ENCODE measurements at regions not wholly inside any gene's neighbourhood (a gene's known extent, or its start where the extent isn't known, plus 50 kb on each side); places are given as distances from the start of the nearest gene placed in this dataset.

DNA sequence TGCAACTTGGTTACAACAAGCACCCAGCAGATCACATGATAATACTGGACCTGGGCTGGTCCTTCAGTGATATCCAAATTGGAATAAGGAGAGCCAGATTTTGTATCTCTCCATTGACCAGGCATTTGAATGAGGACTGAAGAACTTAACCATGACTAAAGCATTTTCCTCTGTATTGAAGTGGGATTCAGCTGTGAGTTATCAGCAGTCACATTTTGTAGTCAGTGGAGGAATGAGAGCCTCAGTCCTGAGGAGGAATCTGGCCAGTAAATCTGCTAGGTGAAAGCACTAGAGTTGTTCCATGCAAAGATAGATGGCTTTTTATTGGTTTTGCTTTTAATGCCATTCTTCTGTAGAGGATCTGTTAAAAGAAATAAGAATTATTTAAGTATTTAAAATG lies 1506.0 kb downstream of the PCDH7 start:
- no peak for DNase-seq (ENCODE audit: low read depth in 2 of 2)

DNA sequence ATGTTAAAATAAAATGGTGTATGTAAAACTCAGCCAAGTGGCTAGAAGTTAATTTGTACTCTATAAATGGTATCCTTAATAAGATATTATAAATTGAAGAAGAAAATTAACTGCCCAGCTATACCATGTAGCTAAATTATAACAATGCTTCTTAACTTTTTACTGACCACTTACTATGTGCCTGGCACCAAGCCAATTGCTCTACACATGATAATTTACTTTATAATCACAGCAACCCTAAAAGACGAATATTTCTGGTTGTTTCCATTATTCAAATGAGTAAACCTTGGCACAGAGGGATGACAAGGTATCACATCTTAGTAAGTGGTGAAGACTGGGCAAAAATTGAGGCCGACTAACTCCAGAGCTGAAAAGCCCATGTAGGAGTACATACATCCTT lies 1506.6 kb downstream of the PCDH7 start:
- no peak for DNase-seq (ENCODE audit: low read depth in 2 of 2)

DNA sequence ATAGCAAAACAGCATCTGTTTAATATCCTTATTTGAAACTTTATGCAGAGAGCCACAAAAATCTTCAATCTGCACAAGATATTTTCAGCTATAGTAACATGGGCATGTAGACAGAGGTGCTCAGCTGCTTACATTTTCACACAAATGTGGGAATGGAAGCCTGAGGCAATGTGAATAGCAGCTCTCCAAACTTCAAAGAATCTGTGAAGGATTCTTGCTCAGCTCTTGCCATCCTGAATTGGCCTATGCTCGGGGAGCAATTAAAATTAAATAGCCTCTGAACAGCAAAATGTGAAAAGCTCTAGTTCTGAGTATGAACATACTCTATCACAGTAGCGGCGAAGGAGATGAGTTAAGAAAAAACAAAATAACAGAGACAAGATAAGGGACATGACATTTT lies 1523.8 kb downstream of the PCDH7 start:
- DNase-seq (ENCODE audit: low read depth in 2 of 2) = no peak

DNA sequence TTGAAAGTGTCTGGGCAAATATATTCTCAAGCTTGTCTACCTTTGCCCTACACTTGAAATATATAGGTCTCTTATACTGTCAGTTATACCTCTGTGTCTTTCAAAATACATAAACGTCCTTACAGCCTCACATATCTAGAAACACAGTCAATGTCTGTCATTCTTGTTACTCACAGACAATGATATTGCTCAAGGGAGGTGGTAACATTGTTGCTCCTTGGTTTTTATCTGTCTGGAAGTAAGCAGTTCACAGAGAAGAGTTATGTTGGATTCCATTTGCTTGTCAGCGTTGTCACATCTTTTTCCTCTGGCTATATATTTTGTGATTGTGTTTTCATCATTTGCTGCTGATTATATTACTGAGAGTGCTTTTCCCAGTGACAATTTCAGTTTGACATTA lies 1528.9 kb downstream of the PCDH7 start:
- DNase-seq (ENCODE audit: low read depth in 2 of 2) = no peak

DNA sequence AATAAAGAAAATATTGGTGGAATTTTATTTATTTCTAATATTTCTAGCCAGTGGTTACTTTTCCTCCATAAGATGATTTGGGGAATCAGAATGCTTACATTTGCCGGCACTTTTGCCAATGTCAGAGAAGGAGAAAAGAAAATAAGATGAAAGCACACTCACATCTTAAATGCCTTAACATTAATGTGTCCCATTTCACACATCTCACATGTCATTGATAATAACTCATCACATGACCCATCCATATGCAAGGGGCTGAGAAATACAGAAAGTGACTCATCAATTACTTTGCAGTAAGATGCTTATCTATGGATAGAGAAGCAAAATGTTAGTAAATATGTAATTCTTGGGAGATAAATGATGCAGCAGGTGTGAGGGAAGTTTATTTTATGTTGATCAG lies 1531.0 kb downstream of the PCDH7 start:
- DNase-seq (ENCODE audit: low read depth in 2 of 2) = no peak

DNA sequence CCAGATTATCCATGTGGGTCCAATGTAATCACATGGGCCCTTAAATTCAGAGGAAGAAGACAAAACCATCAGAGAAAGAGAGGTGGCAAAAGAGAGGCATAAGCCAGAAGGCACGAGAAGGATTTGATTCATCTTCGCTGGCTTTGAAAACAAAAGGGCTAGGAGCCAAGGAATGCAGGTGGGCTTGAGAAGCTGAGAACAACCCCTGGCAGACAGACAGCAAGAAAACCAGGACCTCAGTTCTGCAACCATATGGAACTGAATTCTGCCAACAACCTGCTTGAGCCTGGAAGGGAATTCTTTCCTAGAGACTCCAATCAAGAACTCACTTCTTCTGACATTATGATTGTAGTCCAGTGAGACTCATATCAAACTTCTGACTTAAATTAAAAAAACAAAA lies 1531.8 kb downstream of the PCDH7 start:
- no peak for DNase-seq (ENCODE audit: low read depth in 2 of 2)

DNA sequence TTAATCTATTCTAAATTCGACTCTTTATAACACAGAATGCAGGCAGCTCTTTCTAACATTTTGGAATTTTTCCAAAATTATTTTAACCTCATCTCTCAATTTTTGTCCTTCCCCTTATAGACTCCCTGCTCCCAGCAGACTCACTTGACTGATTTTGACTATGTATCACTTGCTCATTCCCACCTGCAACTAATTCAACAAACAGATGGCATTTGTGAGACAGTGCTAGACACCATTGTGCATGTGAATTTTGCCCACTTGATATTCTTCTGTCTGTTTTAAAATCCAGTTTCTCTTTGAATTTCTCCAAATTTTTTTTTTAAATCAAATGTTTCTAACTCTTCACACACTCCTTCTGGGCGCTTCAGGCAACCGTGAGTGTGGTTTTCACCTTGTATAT lies 1534.0 kb downstream of the PCDH7 start:
- DNase-seq (ENCODE audit: low read depth in 2 of 2) = no peak

DNA sequence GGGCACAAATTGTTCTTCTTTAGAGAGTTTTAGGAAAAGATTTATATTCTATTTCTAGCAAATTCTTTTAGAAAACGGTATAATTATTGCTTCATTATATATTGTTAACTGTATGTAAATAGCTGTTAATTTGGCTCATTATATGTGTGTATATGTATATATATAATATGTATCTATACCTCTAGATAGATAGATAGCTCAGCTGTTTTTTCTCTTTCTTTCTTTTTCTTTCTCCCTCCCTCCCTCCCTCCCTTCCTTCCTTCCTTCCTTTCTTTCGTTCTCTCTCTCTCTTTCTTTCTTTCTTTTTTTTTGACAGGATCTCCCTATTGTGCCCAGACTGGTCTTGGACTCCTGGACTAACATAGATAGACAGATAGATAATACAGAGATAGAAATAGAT lies 1538.8 kb downstream of the PCDH7 start:
- DNase-seq (ENCODE audit: low read depth in 2 of 2) = no peak

DNA sequence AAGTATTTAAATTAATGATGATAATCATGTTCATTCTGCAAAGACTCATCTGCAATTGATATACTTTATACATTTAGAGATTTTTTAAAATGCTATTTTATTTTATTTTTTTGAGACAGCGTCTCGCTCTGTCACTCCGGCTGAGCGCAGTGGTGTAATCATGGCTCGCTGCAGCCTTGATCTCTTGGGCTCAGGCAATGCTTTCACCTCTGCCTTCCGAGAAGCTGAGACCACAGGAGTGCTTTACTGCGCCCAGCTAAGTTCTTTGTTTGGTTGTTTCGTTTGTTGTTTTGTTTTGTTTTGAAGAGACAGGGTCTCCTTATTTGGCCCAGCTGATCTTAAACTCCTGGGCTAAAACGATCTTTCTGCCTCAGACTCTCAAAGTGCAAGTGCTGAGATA lies 1541.0 kb downstream of the PCDH7 start:
- no peak for DNase-seq (ENCODE audit: low read depth in 2 of 2)

DNA sequence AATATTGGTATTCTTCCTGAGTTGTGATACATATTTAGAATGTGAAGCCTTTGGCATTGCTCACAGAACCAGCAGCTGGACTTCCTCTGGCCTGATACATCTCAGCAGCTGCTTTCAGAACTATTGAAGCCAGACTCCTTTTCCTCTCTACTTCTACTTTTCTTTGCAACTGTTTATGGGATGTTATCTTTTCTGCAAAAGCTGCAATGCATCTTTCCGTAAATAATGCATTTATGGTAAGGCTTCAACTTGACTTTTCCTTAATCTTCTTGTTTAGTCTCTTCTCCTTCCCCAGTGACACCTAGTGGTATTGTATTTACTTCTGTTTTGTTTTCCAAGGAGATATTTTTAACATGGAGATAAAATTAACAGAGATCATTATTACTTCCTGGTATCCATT lies 1548.7 kb downstream of the PCDH7 start:
- DNase-seq (ENCODE audit: low read depth in 2 of 2) = no peak

DNA sequence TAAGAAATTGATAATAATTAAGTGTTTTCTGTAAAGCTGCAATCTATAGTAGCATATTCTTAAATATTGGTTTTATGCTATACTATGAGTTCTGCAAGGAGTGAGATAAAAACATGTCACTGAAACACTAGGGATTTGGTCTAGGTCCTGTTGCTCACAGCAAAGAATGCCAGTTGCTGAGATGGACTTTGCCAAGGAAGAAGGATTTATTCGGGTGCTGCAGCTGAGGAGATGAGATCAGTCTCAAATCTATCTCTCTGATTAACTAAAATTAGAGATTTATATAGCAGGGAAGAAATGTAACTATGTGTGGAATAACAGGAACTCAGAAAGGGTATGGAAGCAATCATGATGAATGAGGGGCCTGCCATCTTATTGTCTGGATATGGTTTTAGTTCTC lies 1569.9 kb downstream of the PCDH7 start:
- DNase-seq (ENCODE audit: low read depth in 2 of 2) = no peak

DNA sequence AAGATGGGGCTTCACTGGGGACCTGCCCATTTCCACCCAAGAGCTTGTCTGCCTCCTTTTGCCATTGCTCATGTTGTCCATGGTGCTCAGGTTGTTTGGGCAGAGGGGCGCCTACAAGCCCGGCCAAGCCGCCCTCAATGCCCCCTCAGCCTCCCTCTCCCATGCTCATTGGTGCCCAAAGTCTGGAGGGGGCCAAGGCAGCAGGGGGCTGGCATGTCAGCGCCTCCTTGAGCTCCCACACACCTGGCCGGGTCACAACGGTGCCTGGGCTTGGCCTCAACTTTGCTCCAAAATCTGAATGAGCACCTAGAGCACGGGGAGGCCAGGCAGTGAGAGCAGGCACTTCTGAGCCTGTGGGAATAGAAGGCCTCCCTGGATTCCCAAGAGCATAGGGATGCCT lies 1598.8 kb downstream of the PCDH7 start:
- DNase-seq (ENCODE audit: low read depth in 2 of 2) = no peak

DNA sequence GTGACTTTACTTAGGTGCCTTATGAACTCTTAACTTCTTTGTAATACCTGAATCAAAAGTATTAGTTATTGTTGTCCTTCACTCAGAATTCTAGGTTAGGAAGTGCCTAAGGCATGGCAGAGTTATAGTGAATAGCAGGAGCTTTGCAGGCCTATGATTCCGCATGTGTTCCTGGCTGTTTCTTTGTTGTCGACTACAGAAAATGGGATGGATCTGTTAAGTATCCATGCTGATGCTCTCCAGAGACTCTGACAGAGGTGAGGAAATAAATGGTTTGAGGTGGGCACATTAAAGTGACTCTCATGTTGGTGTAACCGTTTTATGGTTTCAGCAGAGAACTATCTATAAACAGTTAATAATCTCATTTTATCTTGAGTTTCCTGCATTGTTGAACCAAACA lies 1601.3 kb downstream of the PCDH7 start:
- no peak for DNase-seq (ENCODE audit: low read depth in 2 of 2)

DNA sequence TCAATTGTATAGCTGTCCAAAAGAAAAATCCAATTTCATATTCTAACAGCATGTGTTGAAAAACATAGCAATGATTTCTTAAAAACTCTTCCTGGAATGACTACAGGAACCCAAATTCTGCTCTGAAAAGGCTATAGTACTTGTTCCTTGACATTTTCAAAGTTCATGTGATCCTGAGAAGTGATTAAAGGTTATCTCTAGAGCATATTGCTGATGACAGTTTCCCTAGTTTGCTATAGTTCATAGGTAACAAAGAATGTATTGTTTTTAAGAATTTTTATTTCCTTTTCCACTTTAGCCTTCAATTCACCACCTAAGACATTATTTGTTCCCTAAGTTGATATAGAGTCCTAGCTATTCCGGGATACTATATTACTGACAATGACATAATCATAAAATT lies 1614.6 kb downstream of the PCDH7 start:
- no peak for DNase-seq (ENCODE audit: low read depth in 2 of 2)

DNA sequence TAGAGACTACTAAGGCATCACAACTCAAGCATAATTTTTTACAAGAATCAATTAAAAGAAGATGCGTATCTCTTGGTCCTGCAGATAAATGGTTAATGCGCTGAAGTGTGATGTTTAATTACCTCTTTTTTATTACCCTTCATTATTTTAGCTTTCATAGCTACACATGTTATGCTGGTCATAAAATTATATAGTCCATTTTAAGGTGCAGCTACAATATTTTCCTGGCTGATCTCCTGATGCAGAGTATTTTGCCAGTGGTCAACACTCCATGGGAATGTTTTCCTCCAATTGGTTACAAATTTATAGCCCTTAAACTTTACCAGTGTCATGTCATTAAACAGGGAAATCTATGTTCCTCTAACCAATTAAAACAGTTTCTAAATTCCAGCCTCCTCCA lies 1617.2 kb downstream of the PCDH7 start:
- DNase-seq (ENCODE audit: low read depth in 2 of 2) = no peak

DNA sequence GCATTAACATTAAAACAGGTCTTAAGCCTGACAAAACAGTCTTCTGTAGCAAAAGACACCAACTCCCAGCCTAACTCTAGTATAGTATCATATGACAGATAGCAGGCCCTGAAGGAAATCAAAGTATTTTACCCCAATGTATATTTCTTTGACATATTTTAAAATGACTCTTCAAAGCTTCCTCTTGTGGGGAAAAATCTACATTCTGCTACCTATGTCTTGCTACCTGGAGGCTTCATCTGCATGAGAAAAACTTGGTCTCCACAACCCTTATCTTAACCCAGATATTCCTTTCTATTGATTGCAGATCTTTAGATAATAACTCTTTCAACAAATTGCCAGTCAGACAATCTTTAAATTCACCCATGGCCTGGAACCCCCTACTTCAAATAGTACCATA lies 1620.4 kb downstream of the PCDH7 start:
- no peak for DNase-seq (ENCODE audit: low read depth in 2 of 2)

DNA sequence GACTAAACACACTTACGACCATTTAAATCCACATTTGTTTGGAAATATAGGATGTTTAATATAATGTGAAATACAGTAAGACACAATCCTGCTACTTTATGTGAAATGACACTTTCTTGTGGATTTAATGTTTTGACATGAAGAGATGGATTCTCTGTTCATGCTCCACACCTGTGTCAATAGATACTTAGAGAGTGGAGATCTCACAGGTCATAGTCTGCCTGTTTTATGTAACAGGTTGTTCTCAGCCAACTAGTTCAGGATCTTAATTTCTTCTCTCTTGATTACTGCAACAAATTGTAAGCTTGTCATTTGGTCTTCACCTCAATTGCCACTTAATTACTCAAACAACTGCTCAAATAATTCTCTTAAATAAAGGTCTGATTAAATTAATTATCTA lies 1621.2 kb downstream of the PCDH7 start:
- DNase-seq (ENCODE audit: low read depth in 2 of 2) = no peak

DNA sequence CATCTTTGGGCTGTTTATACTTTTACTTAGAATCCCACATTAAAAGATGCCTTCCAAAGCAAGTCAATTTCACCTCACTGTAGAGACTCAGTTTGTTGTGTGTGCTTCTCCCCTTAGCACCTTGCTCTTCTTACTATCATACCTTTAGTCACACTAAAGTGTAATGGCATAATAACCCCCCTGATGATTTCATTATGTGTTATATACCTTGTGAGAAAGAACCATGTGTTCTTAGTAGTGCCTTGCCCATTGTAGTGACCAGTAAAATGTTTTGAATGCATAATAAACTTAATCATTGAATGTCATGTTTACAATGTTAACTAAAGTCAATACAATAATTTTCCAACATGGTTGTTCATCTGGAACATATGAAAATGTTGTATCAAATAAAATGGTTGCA lies 1621.9 kb downstream of the PCDH7 start:
- DNase-seq (ENCODE audit: low read depth in 2 of 2) = no peak

DNA sequence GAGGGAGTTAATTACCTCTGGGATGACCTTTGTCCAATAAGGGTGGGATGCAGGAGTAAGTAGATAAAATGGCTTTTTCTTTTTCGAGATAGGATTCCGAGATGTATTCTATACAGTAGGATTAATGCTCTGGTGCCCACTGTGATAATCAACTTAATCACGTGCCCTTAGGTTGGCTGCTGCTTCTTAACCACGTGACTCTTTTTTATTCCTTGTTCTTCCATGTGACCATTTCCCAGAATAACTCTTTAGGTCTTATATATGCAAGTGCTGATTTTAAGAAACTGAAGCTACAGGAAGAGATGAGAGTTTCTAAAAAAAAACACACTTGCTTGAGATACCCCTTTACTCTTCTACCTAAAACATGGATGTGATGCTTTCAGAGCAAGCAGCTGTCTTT lies 1628.9 kb downstream of the PCDH7 start:
- no peak for DNase-seq (ENCODE audit: low read depth in 2 of 2)

DNA sequence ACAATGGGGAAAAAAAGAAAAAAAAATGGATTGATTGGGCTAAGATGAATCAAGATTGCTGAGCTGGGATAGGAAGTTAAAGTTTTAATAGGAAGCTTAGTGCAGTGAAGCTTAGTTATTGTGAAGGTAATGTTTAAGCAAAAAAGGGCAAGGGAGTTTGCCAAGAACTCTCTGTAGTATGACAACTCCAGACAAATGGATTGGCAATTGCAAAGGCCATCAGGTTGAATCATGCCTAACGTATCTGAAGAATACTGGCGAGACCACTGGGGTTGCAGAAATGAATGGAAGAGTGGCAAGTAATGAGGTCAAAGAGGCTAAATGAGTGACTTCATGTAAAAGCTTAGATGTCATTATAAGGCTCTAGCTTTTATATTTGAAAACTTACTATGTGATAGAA lies 1654.0 kb downstream of the PCDH7 start:
- no peak for DNase-seq (ENCODE audit: low read depth in 2 of 2)

DNA sequence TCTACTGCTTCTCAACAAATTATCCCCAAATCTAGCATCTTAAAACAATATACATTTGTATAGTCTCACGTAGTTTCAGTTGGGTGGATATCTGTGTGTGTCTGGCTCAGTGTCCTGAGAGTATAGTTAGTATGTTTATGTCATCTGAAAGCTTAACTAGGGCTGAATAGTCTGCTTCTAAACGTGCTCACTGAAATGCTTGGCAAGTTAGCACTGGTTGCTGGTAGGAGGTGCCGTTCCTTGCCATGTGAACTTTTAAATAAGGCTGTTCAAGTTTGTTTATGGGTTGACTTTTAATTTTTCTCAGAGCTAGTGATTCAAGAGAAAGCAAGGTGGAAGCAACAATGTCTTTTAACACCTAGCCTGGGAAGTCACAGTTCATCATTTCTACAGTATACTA lies 1673.6 kb downstream of the PCDH7 start:
- DNase-seq (ENCODE audit: low read depth in 2 of 2) = no peak

DNA sequence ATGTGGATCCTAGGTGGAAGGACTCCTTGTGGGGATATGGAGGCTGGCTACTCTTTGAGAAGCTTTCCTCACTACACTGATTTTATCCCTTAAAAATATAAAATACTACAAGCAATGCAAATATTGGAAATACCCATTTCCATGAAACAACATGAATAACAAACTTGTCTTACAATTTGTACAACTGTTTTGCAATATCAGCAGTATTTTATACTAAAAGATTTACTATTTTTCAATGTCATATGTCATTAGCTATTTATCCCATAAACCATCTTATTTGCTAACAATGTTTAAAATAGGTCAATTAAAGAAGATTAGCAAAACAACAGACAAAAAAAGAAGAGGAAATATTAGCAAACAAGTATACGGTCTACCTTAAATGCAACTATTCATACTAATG lies 1674.1 kb downstream of the PCDH7 start:
- no peak for DNase-seq (ENCODE audit: low read depth in 2 of 2)

DNA sequence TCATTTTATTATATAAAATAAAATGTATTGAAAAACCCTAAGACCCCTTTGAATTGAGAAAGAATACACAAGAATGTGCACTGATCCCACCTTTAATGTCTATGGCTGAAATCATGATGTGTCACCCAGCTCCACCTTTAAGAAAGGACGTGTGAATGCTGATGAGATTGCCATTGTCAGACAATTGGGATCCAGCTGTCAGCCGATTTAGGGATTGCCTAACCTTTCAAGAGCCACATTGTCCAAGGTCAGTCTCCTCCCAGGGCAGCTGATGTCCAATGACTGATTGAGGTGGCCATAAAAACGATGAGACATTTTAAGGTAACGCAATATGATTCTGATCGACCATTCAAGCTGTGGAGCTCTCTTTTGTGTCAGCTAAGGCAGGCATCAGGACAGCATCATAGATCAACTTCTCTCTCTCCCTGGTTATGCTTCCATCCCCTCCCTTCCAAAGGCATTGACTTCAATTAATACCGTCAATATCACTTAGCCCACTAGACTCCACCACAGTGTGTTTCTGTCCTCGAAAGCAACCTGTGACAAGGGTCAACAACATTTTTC lies 1676.4 kb downstream of the PCDH7 start:
- no peak for DNase-seq (ENCODE audit: low read depth in 2 of 2)

DNA sequence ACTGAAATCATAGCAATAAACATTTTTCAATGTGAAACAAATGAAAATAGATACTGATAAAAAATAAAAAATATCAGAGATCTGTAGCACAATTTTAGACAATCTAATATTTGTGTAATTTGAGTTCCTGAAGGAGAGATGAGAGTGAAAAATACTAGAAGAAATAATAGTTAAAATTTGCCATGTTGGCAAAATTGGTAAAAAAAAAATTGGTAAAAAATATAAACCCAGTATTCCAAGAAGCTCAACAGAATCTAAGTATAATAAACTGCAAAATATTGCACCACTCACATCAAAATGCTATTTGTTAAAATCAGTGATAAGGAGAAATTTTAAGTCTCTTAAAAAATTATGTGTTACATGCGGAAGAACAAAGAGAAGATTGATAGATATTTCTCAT lies 1680.7 kb downstream of the PCDH7 start:
- DNase-seq (ENCODE audit: low read depth in 2 of 2) = no peak

Measured in fibroblast of skin of left biceps (primary cell).